H1 (cell line): ENCODE measurements at regions not wholly inside any gene's neighbourhood (a gene's known extent, or its start where the extent isn't known, plus 50 kb on each side); places are given as distances from the start of the nearest gene placed in this dataset.

ENCODE experiments used
- CTCF ChIA-PET: fragments of 300-600 bp; sonication (Branson Sonifier 250); formaldehyde crosslinking; loops from one replicate; lab custom pipeline; 2021; ENCODE audit not compliant: partially characterized antibody; lab: Charles Lee
- POLR2A ChIA-PET: fragments of 300-600 bp; sonication (Branson Sonifier 250); formaldehyde crosslinking; loops from one replicate; lab custom pipeline; 2021; ENCODE audit warnings: inconsistent platforms; ENCODE audit not compliant: partially characterized antibody; lab: Charles Lee
- DNase-seq, 2 experiments: peaks; one replicate each; pipeline versions ENCODE4 v3.0.0 to v3.0.0-alpha.2; 2010 to 2022; ENCODE audit warnings: low spot score in 2 of 2, low read depth in 1 of 2, mixed read lengths in 1 of 2
- FAIRE-seq: peaks from 2 replicates; lab custom pipeline; 2011; peaks lifted over from hg19 to GRCh38; lab: Jason Lieb, UNC
- H2AFZ ChIP-seq: 2 replicates; pipeline ENCODE4 v1.8.1; 2012; ENCODE audit warnings: low read length, inconsistent platforms
- H2AK5ac ChIP-seq: 2 replicates; pipeline ENCODE4 v1.6.1; 2013; ENCODE audit warnings: low read depth, low read length
- H2BK120ac ChIP-seq: replicated peaks from 2 replicates; pipeline ENCODE3; 2013; ENCODE audit warnings: low read depth, low read length, inconsistent platforms
- H2BK12ac ChIP-seq: 2 replicates; pipeline ENCODE4 v1.6.1; 2013; ENCODE audit warnings: low read depth, low read length
- H2BK15ac ChIP-seq: 2 replicates; pipeline ENCODE4 v1.6.1; 2013; ENCODE audit warnings: low read length
- H2BK20ac ChIP-seq: 2 replicates; pipeline ENCODE4 v1.6.1; 2013; ENCODE audit warnings: low read length
- H2BK5ac ChIP-seq: 2 replicates; pipeline ENCODE4 v1.6.1; 2013; ENCODE audit warnings: low read depth, low read length
- H3K14ac ChIP-seq: 2 replicates; pipeline ENCODE4 v1.6.1; 2013; ENCODE audit warnings: inconsistent platforms; ENCODE audit not compliant: insufficient read length
- H3K18ac ChIP-seq: 2 replicates; pipeline ENCODE4 v1.6.1; 2013; ENCODE audit warnings: low read length; ENCODE audit errors: extremely low read depth
- H3K23ac ChIP-seq: 2 replicates; pipeline ENCODE4 v1.6.1; 2013; ENCODE audit warnings: inconsistent platforms; ENCODE audit not compliant: insufficient read length
- H3K23me2 ChIP-seq: 2 replicates; pipeline ENCODE4 v1.6.1; 2013; ENCODE audit warnings: low read depth, low read length
- H3K27ac ChIP-seq: 2 replicates; pipeline ENCODE4 v1.6.1; 2011; ENCODE audit warnings: low read depth, low read length, inconsistent platforms
- H3K27me3 ChIP-seq, 4 experiments: replicated peaks in 1 of 4; 1 replicate in 1 of 4; 2 replicates in 3 of 4; pipeline versions ENCODE4 v1.6.1 to v1.8.1; 2011 to 2013; ENCODE audit warnings: low read length in 3 of 4, mild to moderate bottlenecking in 3 of 4, inconsistent platforms in 2 of 4, mixed read lengths in 2 of 4, moderate library complexity in 1 of 4; ENCODE audit not compliant: control insufficient read depth in 3 of 4, insufficient read depth in 3 of 4; ENCODE audit errors: extremely low read depth in 1 of 4
- H3K36me3 ChIP-seq, 4 experiments: 2 replicates each; pipeline versions ENCODE4 v1.6.1 to v1.8.1; 2011 to 2013; ENCODE audit warnings: mild to moderate bottlenecking in 4 of 4, low read length in 3 of 4, moderate library complexity in 2 of 4, control low read depth in 1 of 4, inconsistent platforms in 1 of 4; ENCODE audit not compliant: insufficient read depth in 4 of 4, control insufficient read depth in 2 of 4
- H3K4ac ChIP-seq: replicated peaks from 2 replicates; pipeline ENCODE3; 2013; ENCODE audit warnings: low read length, low read depth, mixed read lengths, inconsistent platforms; ENCODE audit not compliant: insufficient read length
- H3K4me1 ChIP-seq, 4 experiments: replicated peaks in 1 of 4; 1 replicate in 1 of 4; 2 replicates in 3 of 4; pipeline versions ENCODE4 v1.6.1 to v1.8.1; 2011 to 2013; ENCODE audit warnings: low read length in 3 of 4, inconsistent platforms in 2 of 4, mixed read lengths in 1 of 4; ENCODE audit not compliant: insufficient read depth in 4 of 4, control insufficient read depth in 3 of 4
- H3K4me2 ChIP-seq, 2 experiments: 2 replicates each; pipeline versions ENCODE4 v1.6.1 to v1.8.1; 2011 to 2013; ENCODE audit warnings: low read depth in 2 of 2, low read length in 2 of 2, control low read depth in 1 of 2, inconsistent platforms in 1 of 2, mild to moderate bottlenecking in 1 of 2; ENCODE audit not compliant: insufficient read depth in 1 of 2
- H3K4me3 ChIP-seq, 4 experiments: fragments of 200-600, 300-600 bp in 1 of 4; sonication (generic), shearing (Covaris generic), sonication (Bioruptor Twin) in 1 of 4; 2 replicates each; pipeline versions ENCODE4 v1.5.1 to v1.8.1; 2011 to 2016; ENCODE audit warnings: low read length in 4 of 4, low read depth in 3 of 4, control low read depth in 2 of 4, inconsistent platforms in 2 of 4, mild to moderate bottlenecking in 2 of 4, mixed read lengths in 1 of 4, moderate library complexity in 1 of 4; ENCODE audit not compliant: insufficient read depth in 2 of 4; ENCODE audit errors: extremely low read depth in 1 of 4
- H3K56ac ChIP-seq: replicated peaks from 2 replicates; pipeline ENCODE3; 2013; ENCODE audit warnings: low read depth, mild to moderate bottlenecking, mixed read lengths, low read length, inconsistent platforms; ENCODE audit not compliant: insufficient read length
- H3K79me1 ChIP-seq: 2 replicates; pipeline ENCODE4 v1.6.1; 2013; ENCODE audit warnings: low read depth, low read length, control low read depth
- H3K79me2 ChIP-seq, 2 experiments: 2 replicates each; pipeline versions ENCODE4 v1.6.1 to v1.8.1; 2012 to 2013; ENCODE audit warnings: low read length in 2 of 2, mild to moderate bottlenecking in 2 of 2, inconsistent platforms in 1 of 2; ENCODE audit not compliant: insufficient read depth in 2 of 2, control insufficient read depth in 1 of 2
- H3K9ac ChIP-seq, 4 experiments: replicated peaks in 1 of 4; 1 replicate in 1 of 4; 2 replicates in 3 of 4; pipeline versions ENCODE4 v1.6.1 to v1.8.1; 2011 to 2013; ENCODE audit warnings: low read depth in 3 of 4, low read length in 3 of 4, control low read depth in 2 of 4, mild to moderate bottlenecking in 2 of 4, moderate library complexity in 2 of 4, inconsistent platforms in 1 of 4; ENCODE audit errors: extremely low read depth in 1 of 4
- H3K9me3 ChIP-seq, 2 experiments: 2 replicates each; pipeline versions ENCODE4 v1.6.1 to v1.8.1; 2012 to 2013; ENCODE audit warnings: mild to moderate bottlenecking in 2 of 2, moderate library complexity in 2 of 2, control low read depth in 1 of 2, inconsistent platforms in 1 of 2, low read depth in 1 of 2, low read length in 1 of 2, mixed read lengths in 1 of 2; ENCODE audit not compliant: insufficient read depth in 2 of 2
- H4K20me1 ChIP-seq, 2 experiments: replicated peaks in 1 of 2; 2 replicates each; pipeline versions ENCODE3 to v1.8.1; 2011 to 2013; ENCODE audit warnings: inconsistent platforms in 2 of 2, low read length in 2 of 2, mild to moderate bottlenecking in 1 of 2; ENCODE audit not compliant: insufficient read depth in 2 of 2, control insufficient read depth in 1 of 2
- H4K5ac ChIP-seq: 2 replicates; pipeline ENCODE4 v1.6.1; 2013; ENCODE audit warnings: low read length, low read depth, mixed read lengths, inconsistent platforms; ENCODE audit not compliant: insufficient read length
- H4K8ac ChIP-seq: 2 replicates; pipeline ENCODE4 v1.8.0; 2013; ENCODE audit warnings: mild to moderate bottlenecking, moderate library complexity, low read length, inconsistent platforms; ENCODE audit not compliant: insufficient read depth; ENCODE audit errors: extremely low read depth
- H4K91ac ChIP-seq: replicated peaks from 2 replicates; pipeline ENCODE3; 2013; ENCODE audit warnings: low read length, mixed read lengths, inconsistent platforms; ENCODE audit not compliant: insufficient read length
- BACH1 ChIP-seq: IDR thresholded peaks from 2 replicates; pipeline ENCODE4 v1.6.1; 2012; ENCODE audit warnings: low read length, improper control_type of control experiment
- CBX8 ChIP-seq: fragments of 300-800, 300-1000 bp; sonication (generic); IDR thresholded peaks from 2 replicates; pipeline ENCODE4 v1.7.1; 2016; ENCODE audit warnings: low read depth, low read length, borderline replicate concordance
- GABPA ChIP-seq: IDR thresholded peaks from 2 replicates; pipeline ENCODE4 v1.6.1; 2011; ENCODE audit warnings: mild to moderate bottlenecking, low read length, moderate library complexity, borderline replicate concordance; ENCODE audit not compliant: insufficient read depth
- MAX ChIP-seq: IDR thresholded peaks from 2 replicates; pipeline ENCODE4 v1.6.1; 2012; ENCODE audit warnings: inconsistent platforms
- RAD21 ChIP-seq, 2 experiments: IDR thresholded peaks in 1 of 2; conservative IDR thresholded peaks in 1 of 2; 2 replicates each; pipeline ENCODE4 v1.6.1; 2011; ENCODE audit warnings: low read depth in 2 of 2, low read length in 2 of 2, improper control_type of control experiment in 1 of 2, inconsistent platforms in 1 of 2, mild to moderate bottlenecking in 1 of 2, moderate library complexity in 1 of 2
- SIN3A ChIP-seq, 2 experiments: IDR thresholded peaks in 1 of 2; conservative IDR thresholded peaks in 1 of 2; 2 replicates each; pipeline ENCODE4 v1.6.1; 2011 to 2012; ENCODE audit warnings: low read length in 2 of 2, improper control_type of control experiment in 1 of 2, low read depth in 1 of 2, mild to moderate bottlenecking in 1 of 2
- WGBS, 2 experiments: shearing (Covaris generic) in 1 of 2; methylation state at CpG; one replicate each; pipeline versions ENCODE4 v1.1.6 to v1.1.7; 2013 to 2015; ENCODE audit warnings: low lambda C conversion rate in 2 of 2, mixed read lengths in 2 of 2, inconsistent platforms in 1 of 2, low coverage in 1 of 2, missing lambda C conversion rate in 1 of 2; ENCODE audit not compliant: insufficient replicate concordance in 2 of 2, insufficient coverage in 1 of 2, insufficient read length in 1 of 2; ENCODE audit errors: extremely low coverage in 1 of 2, missing lambda C conversion rate in 1 of 2; 5-methylcytosine and 5-hydroxymethylcytosine counted together
- TF ChIP-seq, protein P1 (sequence below), 3 experiments: IDR thresholded peaks; 1 replicate in 2 of 3; 2 replicates in 1 of 3; pipeline versions ENCODE4 v1.5.1 to v1.6.1; 2011; ENCODE audit warnings: low read length in 3 of 3, mild to moderate bottlenecking in 3 of 3, inconsistent platforms in 2 of 3, low read depth in 1 of 3, moderate library complexity in 1 of 3; ENCODE audit not compliant: insufficient read depth in 1 of 3; ENCODE audit errors: control extremely low read depth in 1 of 3
- TF ChIP-seq, protein P2 (sequence below): IDR thresholded peaks from 2 replicates; pipeline ENCODE4 v1.6.1; 2012; ENCODE audit warnings: low read length, inconsistent platforms

GRCh38 chr20:56764671-56765070 is 135.6 kb downstream of the TFAP2C start:
- H2BK120ac ChIP-seq = no peak overlapping the region
- H3K4me2 ChIP-seq = no peak overlapping the region
- POLR2A ChIA-PET = no interaction called here
- 0 out of 2 replicates have a peak overlapping the region, but pooled peaks have one; percentile 46 for H2BK15ac ChIP-seq
- DNase-seq (no peak), FAIRE-seq (no peak)
- no peak overlapping the region for H2AFZ ChIP-seq
- H3K27ac ChIP-seq = no peak overlapping the region
- no peak overlapping the region for H3K14ac ChIP-seq
- peak overlapping the region; percentile 43; the same call in 1 of the 2 replicates for H2BK20ac ChIP-seq
- H3K27me3 ChIP-seq = no peaks in the 10 kb centered on the region
- no peaks in the 10 kb centered on the region for H3K79me1 ChIP-seq
- no peak overlapping the region for H3K9ac ChIP-seq
- no peak overlapping the region for H3K4me3 ChIP-seq
- no peak overlapping the region for H2BK12ac ChIP-seq
- H3K4ac ChIP-seq = no peak overlapping the region
- no peak overlapping the region for H2BK5ac ChIP-seq
- peaks cover 6% of the 10 kb centered on the region; the same call in 1 of the 2 replicates for H3K23me2 ChIP-seq
- H3K36me3 ChIP-seq = no peaks in the 10 kb centered on the region
- H3K79me2 ChIP-seq = no peaks in the 10 kb centered on the region
- peaks cover 0 to 4% of the 10 kb centered on the region in 2 experiments for H4K20me1 ChIP-seq
- H3K9me3 ChIP-seq = no peaks in the 10 kb centered on the region
- CTCF ChIA-PET = interaction anchor here (1.2 to 1.6 kb wide), 4 partner anchors 9 to 135 kb away, joined by 3 to 4 read pairs (median 4); no protein-coding TSS in a partner anchor
- no peak overlapping the region for H4K91ac ChIP-seq
- no peak overlapping the region for H3K18ac ChIP-seq
- H3K56ac ChIP-seq = no peak overlapping the region
- no peak overlapping the region for H2AK5ac ChIP-seq
- H4K8ac ChIP-seq = no peak overlapping the region; the same call in 1 of the 2 replicates
- no peak overlapping the region for H3K23ac ChIP-seq
- peaks cover 0 to 3% (median 0%) of the 10 kb centered on the region in 4 experiments; a peak in 1 of 7 replicates for H3K4me1 ChIP-seq
- H4K5ac ChIP-seq = no peak overlapping the region
- 77% methylated on average over 13 of the region's 15 CpGs; no CpG with 5 or more reads in 1 of the 2 experiments for WGBS, 2 experiments
- TF ChIP-seq RAD21 (IDR thresholded peaks at IDR 0.05 in 1 of 2, conservative IDR thresholded peaks at IDR 0.05 in 1 of 2; ENCODE audit: low read depth in 2 of 2, low read length in 2 of 2) = peak; percentile 41 to 65; a peak in 3 of 4 replicates
- TF ChIP-seq, protein P1, sequence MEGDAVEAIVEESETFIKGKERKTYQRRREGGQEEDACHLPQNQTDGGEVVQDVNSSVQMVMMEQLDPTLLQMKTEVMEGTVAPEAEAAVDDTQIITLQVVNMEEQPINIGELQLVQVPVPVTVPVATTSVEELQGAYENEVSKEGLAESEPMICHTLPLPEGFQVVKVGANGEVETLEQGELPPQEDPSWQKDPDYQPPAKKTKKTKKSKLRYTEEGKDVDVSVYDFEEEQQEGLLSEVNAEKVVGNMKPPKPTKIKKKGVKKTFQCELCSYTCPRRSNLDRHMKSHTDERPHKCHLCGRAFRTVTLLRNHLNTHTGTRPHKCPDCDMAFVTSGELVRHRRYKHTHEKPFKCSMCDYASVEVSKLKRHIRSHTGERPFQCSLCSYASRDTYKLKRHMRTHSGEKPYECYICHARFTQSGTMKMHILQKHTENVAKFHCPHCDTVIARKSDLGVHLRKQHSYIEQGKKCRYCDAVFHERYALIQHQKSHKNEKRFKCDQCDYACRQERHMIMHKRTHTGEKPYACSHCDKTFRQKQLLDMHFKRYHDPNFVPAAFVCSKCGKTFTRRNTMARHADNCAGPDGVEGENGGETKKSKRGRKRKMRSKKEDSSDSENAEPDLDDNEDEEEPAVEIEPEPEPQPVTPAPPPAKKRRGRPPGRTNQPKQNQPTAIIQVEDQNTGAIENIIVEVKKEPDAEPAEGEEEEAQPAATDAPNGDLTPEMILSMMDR (IDR thresholded peaks at IDR 0.05; ENCODE audit: control extremely low read depth in 1 of 3, insufficient read depth in 1 of 3, low read depth in 1 of 3, low read length in 3 of 3) = peak; percentile 28 to 55 (median 44)
- TF ChIP-seq, protein P2, sequence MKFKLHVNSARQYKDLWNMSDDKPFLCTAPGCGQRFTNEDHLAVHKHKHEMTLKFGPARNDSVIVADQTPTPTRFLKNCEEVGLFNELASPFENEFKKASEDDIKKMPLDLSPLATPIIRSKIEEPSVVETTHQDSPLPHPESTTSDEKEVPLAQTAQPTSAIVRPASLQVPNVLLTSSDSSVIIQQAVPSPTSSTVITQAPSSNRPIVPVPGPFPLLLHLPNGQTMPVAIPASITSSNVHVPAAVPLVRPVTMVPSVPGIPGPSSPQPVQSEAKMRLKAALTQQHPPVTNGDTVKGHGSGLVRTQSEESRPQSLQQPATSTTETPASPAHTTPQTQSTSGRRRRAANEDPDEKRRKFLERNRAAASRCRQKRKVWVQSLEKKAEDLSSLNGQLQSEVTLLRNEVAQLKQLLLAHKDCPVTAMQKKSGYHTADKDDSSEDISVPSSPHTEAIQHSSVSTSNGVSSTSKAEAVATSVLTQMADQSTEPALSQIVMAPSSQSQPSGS = no peak
- peak; percentile 24; the same call in 1 of the 2 replicates for TF ChIP-seq MAX
- TF ChIP-seq GABPA = no peak
- no peak for TF ChIP-seq SIN3A (conservative IDR thresholded peaks at IDR 0.05 in 1 of 2, IDR thresholded peaks at IDR 0.05 in 1 of 2; ENCODE audit: low read depth in 1 of 2, low read length in 2 of 2)
- no peak for TF ChIP-seq BACH1
- no peak for TF ChIP-seq CBX8
